ENCODE measurements at regions not wholly inside any gene's neighbourhood (a gene's known extent, or its start where the extent isn't known, plus 50 kb on each side); places are given as distances from the start of the nearest gene placed in this dataset.
"Not testable (repeated sequence)": the region's sequence is repeated elsewhere in the genome, so short reads cannot be mapped to it uniquely, and the experiment has no call there.

DNA sequence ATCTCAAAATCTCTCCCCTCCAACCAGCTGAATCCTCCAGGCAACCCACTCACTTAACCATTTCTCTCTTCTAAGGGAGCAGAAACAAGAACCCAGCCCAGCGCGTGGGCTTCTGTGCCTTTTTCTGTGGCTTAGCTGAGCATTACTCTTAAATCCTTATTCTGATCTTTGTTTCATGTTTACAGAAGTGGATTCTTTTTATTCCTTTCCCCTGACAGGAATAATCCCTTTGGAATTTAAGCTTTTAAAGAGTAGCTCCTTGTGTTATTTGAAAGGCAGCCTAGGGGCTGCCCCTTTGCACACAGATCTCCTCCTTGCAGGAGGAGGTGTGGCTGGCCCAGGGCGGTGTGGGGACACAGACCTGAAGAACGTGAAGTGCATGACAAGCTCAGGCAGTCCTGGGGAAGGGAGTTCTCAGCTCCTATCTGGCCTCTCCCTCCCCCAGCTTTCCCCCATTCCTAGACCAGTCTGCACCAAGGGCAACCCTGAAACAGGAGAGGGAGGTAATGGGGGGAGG, 77.1 kb upstream of the UBE2E1 start:
- in situ Hi-C loops (cut with HindIII; ENCODE audit: low pct_unique_long_range_greater_than_20kb, low sequenced_read_pairs): no loop called here
- DNase-seq (ENCODE audit: low read depth, low spot score): no peak

DNA sequence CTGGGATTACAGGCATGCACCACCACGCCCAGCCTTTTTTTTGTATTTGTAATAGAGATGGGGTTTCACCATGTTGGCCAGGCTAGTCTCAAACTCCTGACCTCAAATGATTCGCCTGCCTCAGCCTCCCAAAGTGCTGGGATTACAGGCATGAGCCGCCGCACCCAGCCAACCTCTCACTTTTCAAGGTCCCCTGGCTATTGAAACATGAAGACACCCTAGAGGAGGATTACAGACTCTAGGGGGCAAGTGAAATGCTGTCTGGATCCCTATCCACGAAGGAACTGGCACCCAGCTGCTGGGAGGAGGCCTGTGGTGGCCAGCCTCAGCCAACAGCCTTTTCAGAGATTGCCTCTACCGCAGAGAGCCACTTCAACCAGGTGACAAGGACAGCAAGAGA, 76.4 kb upstream of the UBE2E1 start:
- in situ Hi-C loops (cut with HindIII; ENCODE audit: low pct_unique_long_range_greater_than_20kb, low sequenced_read_pairs); DNase-seq (ENCODE audit: low read depth, low spot score): not testable (repeated sequence)

DNA sequence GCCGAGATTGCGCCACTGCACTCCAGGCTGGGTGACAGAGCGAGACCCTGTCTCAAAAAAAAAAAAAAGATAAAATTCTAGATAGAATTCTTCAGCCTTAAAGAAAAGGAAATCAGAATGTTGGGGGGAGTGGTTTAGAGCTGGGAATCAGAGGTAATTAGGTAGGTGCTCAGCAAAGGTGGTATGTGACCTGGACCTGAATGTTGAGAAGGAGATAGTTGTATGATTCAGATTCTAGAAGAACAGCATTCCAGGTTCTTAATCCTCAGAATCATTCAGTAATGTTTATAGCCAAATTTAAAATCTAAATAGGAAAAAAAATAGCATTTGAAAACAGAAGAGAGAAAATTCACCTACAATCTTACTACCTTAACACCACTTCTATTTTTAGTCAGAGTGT, 71.3 kb upstream of the UBE2E1 start:
- in situ Hi-C loops (cut with HindIII; ENCODE audit: low pct_unique_long_range_greater_than_20kb, low sequenced_read_pairs): no loop called here
- DNase-seq (ENCODE audit: low read depth, low spot score): no peak

DNA sequence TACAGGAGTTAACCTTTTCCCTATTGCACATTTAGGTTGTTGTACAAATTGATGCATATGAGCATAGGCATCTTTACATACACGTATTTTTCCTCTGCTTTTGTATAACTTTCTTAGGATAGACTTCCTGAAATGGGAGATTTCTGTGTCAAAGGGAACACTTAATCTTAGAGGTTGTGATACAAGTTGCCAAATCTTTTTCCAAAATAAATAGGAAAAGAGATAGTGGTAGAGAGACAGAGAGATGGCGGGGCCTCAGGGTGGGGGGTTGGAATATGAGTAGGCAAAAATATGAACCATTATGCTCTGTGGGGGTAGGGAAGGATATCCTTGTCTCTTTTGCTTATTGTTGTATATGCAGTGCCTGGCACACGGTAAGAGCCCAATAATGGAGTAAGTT, 70.7 kb upstream of the UBE2E1 start:
- no peak for DNase-seq (ENCODE audit: low read depth, low spot score)
- in situ Hi-C loops (cut with HindIII; ENCODE audit: low pct_unique_long_range_greater_than_20kb, low sequenced_read_pairs): no loop called here

DNA sequence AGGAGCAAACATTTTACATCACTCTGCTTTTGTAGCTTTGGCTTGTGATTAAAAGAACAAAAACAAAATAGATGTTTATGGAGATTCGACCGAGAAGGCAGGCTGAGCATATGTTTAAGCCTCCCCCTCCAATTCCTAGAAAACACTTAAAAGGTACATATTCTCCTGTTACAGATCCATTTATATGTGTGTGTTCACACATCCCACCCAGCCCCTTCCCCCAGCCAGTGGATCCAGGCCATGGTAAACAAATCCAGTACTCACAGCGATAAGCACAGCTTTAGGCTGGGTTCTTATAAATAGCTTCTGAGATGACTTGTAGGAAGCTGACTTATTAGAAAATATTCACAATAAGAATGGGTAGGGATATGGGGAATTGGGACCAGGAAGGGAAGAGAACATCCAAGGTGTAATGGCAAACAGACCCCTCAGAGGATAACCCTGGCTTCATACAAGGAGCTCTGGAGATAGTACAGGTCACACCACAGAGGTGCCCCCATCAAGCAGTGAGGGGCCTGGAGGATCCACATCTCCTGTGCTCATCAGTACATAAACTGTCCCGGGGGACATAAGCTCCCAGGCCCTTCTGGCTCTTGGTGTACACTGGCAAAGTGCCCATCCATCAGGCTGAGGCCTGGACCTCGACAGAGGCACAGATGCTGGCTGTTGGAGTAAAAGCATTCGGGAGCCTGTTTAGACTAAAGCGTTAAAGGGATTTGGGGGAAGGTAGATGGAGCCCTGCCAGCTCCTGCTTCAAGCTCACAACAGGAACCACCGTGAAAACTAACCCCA, 70.0 kb upstream of the UBE2E1 start:
- no peak for DNase-seq (ENCODE audit: low read depth, low spot score)
- in situ Hi-C loops (cut with HindIII; ENCODE audit: low pct_unique_long_range_greater_than_20kb, low sequenced_read_pairs): no loop called here

DNA sequence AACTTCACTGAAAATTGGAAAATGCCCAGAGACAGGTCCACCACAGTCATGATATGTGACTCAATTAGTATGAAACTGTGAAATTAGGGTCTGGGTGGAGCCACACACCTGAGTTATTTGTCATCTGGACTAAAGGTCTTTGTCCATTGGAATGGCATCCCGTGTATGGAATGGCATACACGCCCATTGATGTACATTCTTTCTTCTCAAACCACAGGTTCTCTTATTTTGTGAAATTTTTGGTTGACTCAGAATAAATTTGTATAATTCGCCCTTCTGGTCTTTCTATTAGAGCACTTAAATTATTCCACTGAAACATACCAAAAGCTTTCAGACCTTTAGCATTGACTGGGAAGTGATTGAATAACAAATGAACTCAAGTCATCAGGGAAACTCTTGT, 66.8 kb upstream of the UBE2E1 start:
- in situ Hi-C loops (cut with HindIII; ENCODE audit: low pct_unique_long_range_greater_than_20kb, low sequenced_read_pairs): no loop called here
- DNase-seq (ENCODE audit: low read depth, low spot score): no peak

DNA sequence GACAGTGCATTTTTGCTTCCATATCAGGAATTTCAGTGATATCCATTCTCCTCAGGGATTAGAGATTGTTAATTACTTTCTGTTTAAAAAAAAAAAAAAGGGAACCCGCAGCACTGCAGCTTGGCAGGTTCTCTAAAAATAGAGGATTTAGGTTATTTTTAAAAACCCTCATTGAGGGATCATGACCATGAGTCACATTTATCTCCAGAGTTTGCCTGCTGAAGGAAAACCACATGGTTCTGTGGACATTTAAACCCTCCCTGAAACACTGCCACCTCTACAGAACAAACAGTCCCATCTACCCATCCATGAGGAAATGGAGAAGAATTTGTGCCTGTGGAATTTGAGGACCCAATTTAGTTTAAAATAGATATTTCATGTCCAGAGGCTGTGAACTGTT, 66.2 kb upstream of the UBE2E1 start:
- DNase-seq (ENCODE audit: low read depth, low spot score): peak; percentile 62
- in situ Hi-C loops (cut with HindIII; ENCODE audit: low pct_unique_long_range_greater_than_20kb, low sequenced_read_pairs): no loop called here

DNA sequence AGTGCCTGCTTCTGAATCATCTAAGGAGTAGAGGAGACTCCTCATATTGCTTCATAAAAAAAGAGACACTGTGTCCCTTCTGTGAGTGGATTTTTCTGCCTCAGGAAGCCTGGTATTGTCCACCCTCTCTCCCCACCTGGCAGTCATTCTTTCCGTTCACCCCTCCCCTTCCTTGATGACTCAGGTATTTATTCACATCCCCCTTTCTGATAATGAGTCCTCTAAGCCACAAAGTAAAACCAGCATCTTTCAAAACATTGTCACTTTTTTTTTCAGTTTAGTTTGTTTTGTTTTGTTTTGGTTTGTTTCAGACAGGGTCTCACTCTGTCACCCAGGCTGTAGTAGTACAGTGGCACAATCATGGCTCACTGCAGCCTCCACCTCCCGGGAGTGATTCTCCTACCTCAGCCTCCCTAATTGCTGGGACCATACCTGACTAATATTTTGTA, 65.2 kb upstream of the UBE2E1 start:
- in situ Hi-C loops (cut with HindIII; ENCODE audit: low pct_unique_long_range_greater_than_20kb, low sequenced_read_pairs): no loop called here
- DNase-seq (ENCODE audit: low read depth, low spot score): no peak

DNA sequence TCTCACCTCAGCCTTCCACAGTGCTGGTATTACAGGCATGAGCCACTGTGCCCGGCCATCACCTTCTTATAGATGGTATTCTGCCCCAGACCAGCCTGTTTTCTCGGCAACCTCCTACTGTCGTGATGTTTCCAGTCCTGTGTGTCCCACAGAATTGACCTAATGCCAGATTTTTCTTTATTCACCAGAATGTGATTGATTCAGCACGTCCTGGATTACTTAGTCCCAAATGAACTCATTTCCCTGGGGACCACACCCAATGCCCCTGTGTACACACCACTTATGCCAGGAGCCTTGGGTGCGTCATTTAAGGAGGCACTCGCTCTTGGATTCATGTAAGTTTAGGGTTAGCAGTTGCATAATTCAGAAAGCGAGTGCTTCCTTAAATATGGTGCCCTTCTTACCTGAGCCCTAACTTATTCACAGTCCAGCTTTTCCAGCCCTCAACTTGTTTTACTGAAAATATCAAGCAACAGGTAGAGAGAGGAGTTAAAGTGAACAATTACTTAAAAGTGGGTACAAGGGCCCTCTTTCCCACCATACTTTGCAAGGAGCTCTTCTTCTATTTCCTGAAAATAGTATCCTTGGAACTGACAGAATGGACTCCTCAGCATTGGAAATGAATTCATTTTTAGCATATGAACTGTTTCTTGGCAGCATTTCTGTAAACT, 64.6 kb upstream of the UBE2E1 start:
- no peak for DNase-seq (ENCODE audit: low read depth, low spot score)
- in situ Hi-C loops (cut with HindIII; ENCODE audit: low pct_unique_long_range_greater_than_20kb, low sequenced_read_pairs): no loop called here

DNA sequence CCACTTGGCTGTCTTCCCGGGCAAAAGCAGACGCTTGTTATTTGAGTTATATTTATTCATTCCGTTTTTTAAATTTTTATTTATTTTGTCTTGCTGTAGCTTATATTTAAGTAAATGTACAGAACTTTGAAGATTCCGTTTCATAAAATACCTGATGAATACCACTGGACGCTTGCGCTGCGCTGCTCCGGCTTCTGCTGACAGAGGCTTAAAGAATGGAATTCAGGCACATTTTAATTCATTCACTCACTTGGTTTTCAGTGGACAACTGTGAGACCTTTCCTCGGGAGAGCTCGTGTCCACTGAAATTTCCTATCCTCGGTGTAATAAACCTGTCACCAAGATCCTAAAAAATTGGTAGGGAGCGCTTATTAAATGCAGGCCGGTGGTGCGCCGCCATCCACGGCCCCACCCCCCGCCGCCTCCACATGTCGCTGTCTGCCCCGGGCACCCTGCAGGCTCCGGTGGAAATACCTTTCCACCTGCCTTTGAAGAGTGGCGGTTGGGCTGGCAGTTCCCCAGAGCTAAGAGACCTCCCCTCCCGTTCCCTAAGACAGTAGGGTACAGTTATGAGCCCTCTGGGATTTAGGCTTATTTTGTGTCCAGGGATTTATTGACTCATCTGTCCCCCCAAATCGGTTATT, 62.5 kb upstream of the UBE2E1 start:
- DNase-seq (ENCODE audit: low read depth, low spot score): no peak
- in situ Hi-C loops (cut with HindIII; ENCODE audit: low pct_unique_long_range_greater_than_20kb, low sequenced_read_pairs): no loop called here

DNA sequence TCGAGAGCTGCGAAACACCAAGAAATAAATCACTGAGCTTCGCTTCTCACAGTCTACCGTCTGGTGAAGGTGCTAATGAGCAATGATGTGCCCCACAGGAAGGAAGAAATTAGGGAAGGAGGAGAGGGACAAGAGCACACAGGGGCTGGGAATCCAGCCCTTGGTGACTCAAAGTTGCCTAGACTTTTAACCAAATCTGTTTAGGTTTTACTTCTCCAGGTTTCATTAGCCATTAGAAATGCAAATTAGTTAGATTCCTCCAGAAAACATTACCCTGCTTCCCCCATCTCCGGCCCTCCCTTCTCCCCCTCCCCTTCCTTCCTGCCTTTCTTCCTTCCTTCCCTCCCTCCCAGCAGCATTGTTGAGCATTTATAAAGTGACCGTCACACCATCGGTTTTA, 59.3 kb upstream of the UBE2E1 start:
- in situ Hi-C loops (cut with HindIII; ENCODE audit: low pct_unique_long_range_greater_than_20kb, low sequenced_read_pairs): no loop called here
- no peak for DNase-seq (ENCODE audit: low read depth, low spot score)

DNA sequence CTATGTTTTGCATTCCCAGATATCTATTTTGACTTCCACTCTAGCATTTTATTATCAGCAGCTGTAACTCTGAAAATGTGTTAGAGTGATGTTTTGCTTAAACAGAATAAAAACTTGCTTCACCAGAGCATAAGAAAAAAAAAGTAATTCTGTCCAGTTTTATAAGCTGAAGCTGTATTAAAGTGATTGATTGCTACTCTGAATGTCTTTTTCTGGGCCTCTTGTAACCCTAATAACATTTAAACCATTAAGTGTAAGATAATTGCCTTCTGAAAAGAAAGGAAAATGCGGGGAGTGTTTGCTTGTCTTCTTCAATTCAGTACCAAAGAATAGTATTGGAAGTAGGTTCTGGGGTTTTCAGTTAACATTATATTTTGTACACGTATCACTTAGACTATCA, 57.9 kb upstream of the UBE2E1 start:
- in situ Hi-C loops (cut with HindIII; ENCODE audit: low pct_unique_long_range_greater_than_20kb, low sequenced_read_pairs): no loop called here
- no peak for DNase-seq (ENCODE audit: low read depth, low spot score)

DNA sequence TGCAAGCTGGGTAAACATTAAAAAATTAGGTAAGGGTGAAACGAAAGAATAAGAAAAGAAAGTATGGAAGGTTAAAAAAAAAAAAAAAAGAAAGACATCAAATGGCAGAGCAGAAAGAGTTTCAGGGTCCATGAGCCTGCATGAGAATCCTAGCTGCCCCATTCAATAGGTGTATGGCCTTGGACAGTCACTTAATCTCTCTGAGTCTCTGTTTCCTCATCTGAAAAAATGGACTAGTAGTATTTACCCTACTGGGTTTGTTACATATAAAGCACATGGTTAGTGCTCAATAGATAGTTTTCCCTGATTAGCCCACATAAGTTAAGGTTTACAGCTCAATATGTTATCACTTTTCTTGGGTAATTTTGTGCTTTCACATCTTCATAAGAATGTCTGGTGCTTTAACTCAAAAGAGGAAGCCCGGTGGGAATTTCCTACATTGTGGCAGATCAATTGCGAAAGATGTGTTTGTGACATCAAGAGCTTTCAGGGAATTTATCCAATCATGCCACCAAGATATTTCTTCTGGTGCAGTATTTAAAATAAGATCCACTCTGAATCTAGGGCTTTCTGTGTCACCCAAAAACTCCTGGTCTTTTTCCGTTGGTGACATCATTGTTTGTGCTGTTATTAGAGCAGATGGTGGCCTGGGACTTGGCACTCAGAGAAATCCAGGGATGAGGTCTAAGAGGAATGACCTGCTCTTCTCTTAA, 57.2 kb upstream of the UBE2E1 start:
- in situ Hi-C loops (cut with HindIII; ENCODE audit: low pct_unique_long_range_greater_than_20kb, low sequenced_read_pairs): no loop called here

DNA sequence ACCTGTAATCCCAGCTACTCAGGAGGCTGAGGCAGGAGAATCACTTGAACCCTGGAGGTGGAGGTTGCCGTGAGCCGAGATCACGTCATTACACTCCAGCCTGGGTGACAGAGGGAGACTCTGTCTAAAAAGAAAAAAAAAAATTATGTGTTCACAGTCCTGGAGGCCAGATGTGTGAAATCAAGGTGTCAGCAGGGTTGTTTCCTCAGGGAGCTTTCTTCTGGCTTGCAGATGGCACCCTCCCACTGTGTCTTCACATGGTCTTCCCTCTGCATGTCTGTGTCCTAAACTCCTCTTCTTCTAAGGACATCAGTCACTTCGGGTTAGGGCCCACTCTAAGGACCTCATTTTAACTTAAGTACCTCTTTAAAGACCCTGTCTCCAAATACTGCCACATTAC, 56.1 kb upstream of the UBE2E1 start:
- DNase-seq (ENCODE audit: low read depth, low spot score): no peak
- in situ Hi-C loops (cut with HindIII; ENCODE audit: low pct_unique_long_range_greater_than_20kb, low sequenced_read_pairs): no loop called here

More for the DNA sequence above, 57.2 kb upstream of the UBE2E1 start:
- no peak for DNase-seq (ENCODE audit: low read depth, low spot score)

DNA sequence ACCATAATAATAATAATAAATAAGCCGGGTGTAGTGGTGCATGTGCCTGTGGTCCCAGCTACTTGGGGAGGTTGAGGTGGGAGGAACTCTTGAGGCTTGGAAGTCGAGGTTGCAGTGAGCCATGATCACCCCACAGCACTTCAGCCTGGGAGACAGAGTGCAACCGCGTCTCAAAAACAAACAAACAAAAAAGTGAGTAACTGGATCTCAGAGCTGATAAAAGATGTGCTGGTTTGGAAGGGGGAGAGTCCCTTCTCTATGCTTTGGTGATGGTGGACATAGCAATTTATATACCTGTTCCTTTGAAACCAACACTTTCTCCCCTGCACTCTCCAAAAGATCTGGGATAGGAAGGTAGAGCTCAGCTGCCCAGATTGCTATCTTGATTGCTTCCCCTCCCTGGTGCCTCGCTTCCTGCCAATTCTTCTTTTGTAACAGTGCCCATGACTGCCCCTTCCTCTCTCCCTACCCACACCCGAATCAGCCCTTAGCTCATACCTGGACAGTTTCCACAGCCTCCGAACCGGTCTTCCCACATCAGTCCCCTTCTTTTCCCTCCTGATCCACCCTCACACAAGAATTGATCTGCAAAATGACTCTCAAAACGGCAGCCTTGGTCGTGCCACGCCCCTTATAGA, 55.1 kb upstream of the UBE2E1 start:
- no peak for DNase-seq (ENCODE audit: low read depth, low spot score)
- in situ Hi-C loops (cut with HindIII; ENCODE audit: low pct_unique_long_range_greater_than_20kb, low sequenced_read_pairs): no loop called here

DNA sequence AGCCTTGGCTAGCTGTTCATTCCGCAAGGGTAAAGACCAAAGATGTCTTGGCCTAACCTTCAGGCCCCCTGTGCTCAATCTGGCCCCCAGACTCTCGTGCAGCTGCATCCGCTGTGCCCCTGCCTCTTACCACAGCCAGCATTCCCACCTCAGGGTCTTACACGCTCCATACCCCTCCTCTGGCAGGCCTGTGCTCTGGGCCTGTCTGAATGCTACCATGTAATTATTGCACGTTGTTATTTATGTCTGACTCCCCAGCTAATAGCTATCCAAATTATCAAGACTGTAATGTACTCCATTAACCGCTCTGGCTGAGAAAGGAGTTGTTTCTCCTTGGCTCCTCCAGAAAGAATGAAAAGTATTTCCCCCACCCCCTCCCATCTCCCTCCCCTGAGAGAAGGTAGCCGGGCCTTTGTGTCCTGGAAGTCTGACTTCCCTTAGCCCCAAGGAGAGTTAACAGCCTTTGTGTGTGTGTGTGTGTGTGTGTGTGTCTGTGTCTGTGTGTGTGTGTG, 54.5 kb upstream of the UBE2E1 start:
- in situ Hi-C loops (cut with HindIII; ENCODE audit: low pct_unique_long_range_greater_than_20kb, low sequenced_read_pairs): no loop called here
- DNase-seq (ENCODE audit: low read depth, low spot score): no peak

DNA sequence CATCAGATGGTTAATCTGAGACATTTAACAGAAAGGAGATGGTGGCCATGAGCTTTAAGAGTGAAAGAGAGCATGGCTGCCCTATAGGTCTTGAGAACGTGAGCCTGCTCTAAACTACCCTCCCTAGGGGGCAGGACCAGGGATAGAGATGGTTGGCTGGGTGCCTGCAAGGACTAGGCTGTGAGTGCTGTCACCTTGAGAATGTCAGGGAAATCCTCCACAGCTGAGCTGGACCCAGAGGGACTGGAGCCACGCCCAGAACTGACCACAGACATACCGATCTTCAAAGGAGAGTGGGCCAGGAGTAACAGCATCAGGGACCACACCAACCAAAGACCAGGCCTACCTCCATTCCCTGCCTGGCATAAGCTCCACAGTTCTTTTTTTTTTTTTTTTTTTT, 53.6 kb upstream of the UBE2E1 start:
- no peak for DNase-seq (ENCODE audit: low read depth, low spot score)

More for the DNA sequence above, 53.6 kb upstream of the UBE2E1 start:
- in situ Hi-C loops (cut with HindIII; ENCODE audit: low pct_unique_long_range_greater_than_20kb, low sequenced_read_pairs): no loop called here

All from SK-MEL-5 (cell line).